GM23338 (cell line): ENCODE measurements at regions not wholly inside any gene's neighbourhood (a gene's known extent, or its start where the extent isn't known, plus 50 kb on each side); places are given as distances from the start of the nearest gene placed in this dataset.

Experiments
- CTCF ChIP-seq, 2 experiments: fragments of 200-600 bp in 1 of 2; sonication (generic) in 1 of 2; conservative IDR thresholded peaks; 2 replicates each; pipeline versions ENCODE4 v1.5.1 to v1.6.1; 2016 to 2017; ENCODE audit warnings: antibody characterized with exemption in 2 of 2, low read depth in 2 of 2, mild to moderate bottlenecking in 2 of 2, moderate library complexity in 1 of 2
- EZH2phosphoT487 ChIP-seq: fragments of 200-600 bp; sonication (generic); IDR thresholded peaks from one replicate; pipeline ENCODE4 v1.8.1; 2018; ENCODE audit warnings: antibody characterized with exemption; ENCODE audit not compliant: unreplicated experiment
- REST ChIP-seq: IDR thresholded peaks from one replicate; pipeline ENCODE4 v1.6.1; 2018; ENCODE audit warnings: antibody characterized with exemption; ENCODE audit not compliant: unreplicated experiment

- TF ChIP-seq CTCF (conservative IDR thresholded peaks at IDR 0.05; ENCODE audit: low read depth in 2 of 2) (no peak), REST (no peak), EZH2phosphoT487 (no peak)
Observed at GRCh38 chr3:22634433-22634832, 568.7 kb upstream of the UBE2E2 start.
